ENCODE measurements at regions not wholly inside any gene's neighbourhood (a gene's known extent, or its start where the extent isn't known, plus 50 kb on each side); places are given as distances from the start of the nearest gene placed in this dataset.

DNA sequence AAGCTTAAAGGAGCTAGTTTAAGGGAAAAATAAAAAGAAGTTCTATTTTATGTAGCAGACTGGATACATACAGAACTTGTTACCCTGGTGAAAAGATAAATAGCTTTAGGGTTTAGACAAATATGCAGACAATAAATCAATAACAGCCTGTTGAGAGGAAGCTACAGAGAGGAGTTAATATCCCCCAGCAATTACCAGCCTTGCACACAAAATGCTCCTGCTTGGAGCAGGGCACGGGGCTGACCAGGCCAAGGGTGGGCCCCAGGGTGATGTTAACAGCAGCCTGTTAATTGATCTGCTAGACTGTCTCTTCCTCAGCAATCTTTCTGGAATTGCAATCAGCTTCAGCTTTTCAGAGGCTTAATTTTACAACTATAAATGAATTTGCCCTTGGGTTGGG, 125.1 kb upstream of the SOX4 start:
- Mint-ChIP-seq H3K9me3 (no peaks in the 10 kb centered on the region), H3K27ac (no peak overlapping the region), H3K36me3 (ENCODE audit: low read depth) (no peaks in the 10 kb centered on the region), H3K27me3 (ENCODE audit: low read depth) (no peaks in the 10 kb centered on the region), H3K4me1 (ENCODE audit: low read depth) (no peaks in the 10 kb centered on the region), H3K4me3 (no peak overlapping the region)

DNA sequence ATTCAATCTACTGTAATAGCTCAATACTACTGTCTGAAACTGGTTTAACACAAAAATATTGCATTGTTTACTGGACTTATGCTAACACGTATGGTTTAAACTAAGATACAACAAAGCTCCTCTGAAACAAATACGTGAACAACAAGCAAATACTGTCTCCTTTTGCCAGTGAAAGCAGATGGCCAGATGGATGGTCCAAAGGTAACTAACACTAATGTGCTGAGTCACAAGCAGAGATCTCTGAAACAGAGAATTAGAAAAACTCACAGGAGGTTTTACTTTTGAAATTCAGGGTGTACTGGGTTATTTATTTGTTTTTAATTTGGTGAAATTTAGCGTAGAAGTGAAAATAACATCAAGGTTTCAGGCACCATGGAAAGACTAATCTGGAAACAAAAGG, 124.3 kb upstream of the SOX4 start:
- H3K36me3 Mint-ChIP-seq (ENCODE audit: low read depth), result no peaks in the 10 kb centered on the region
- H3K4me1 Mint-ChIP-seq (ENCODE audit: low read depth), result no peaks in the 10 kb centered on the region
- no peaks in the 10 kb centered on the region for H3K9me3 Mint-ChIP-seq
- no peaks in the 10 kb centered on the region for H3K27me3 Mint-ChIP-seq (ENCODE audit: low read depth)
- no peak overlapping the region for H3K4me3 Mint-ChIP-seq
- H3K27ac Mint-ChIP-seq, result no peak overlapping the region

DNA sequence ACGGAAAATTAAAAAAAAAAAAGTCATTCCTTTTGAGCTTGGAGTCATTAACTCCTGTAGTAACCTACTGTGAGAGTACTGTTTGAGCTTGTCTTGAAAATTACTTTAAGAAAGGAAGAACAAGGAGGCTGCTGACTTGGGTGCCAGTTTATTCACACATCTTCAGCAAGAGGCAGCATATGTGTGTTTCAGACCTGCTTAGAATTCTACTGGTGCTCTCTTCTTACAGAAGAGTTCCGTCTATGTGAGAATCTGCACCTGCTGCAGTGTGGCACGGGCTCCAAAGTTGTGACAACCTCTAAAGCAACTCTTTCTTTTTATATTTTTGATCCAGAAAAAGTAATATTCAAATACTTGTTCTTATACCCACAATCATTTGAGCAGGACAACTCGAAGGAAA, 117.4 kb upstream of the SOX4 start:
- no peak overlapping the region for H3K4me3 Mint-ChIP-seq
- peaks cover 3% of the 10 kb centered on the region for H3K27me3 Mint-ChIP-seq (ENCODE audit: low read depth)
- H3K4me1 Mint-ChIP-seq (ENCODE audit: low read depth), result no peaks in the 10 kb centered on the region
- no peak overlapping the region for H3K27ac Mint-ChIP-seq
- no peaks in the 10 kb centered on the region for H3K36me3 Mint-ChIP-seq (ENCODE audit: low read depth)
- no peaks in the 10 kb centered on the region for H3K9me3 Mint-ChIP-seq

DNA sequence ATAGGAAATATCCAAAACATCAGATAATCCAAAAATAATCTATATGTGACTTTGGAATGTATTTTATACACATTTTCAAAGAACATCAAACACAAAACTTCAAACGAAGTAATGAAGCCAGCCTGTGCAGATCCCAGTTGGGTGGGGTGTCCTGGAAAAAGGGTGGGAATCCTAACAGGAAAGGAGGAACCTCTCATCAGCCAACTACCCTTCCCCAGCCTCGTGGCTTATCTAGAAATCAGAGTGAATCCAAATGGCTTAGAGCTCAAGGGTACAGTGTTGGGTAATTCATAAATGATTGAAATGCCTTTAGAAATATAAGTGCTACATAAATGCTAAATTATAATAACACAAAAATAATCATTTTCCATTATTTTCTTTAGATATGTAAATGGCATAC, 115.1 kb upstream of the SOX4 start:
- Mint-ChIP-seq H3K9me3 (no peaks in the 10 kb centered on the region), H3K27ac (no peak overlapping the region), H3K4me3 (no peak overlapping the region), H3K4me1 (ENCODE audit: low read depth) (no peaks in the 10 kb centered on the region), H3K36me3 (ENCODE audit: low read depth) (no peaks in the 10 kb centered on the region), H3K27me3 (ENCODE audit: low read depth) (peaks cover 3% of the 10 kb centered on the region)

DNA sequence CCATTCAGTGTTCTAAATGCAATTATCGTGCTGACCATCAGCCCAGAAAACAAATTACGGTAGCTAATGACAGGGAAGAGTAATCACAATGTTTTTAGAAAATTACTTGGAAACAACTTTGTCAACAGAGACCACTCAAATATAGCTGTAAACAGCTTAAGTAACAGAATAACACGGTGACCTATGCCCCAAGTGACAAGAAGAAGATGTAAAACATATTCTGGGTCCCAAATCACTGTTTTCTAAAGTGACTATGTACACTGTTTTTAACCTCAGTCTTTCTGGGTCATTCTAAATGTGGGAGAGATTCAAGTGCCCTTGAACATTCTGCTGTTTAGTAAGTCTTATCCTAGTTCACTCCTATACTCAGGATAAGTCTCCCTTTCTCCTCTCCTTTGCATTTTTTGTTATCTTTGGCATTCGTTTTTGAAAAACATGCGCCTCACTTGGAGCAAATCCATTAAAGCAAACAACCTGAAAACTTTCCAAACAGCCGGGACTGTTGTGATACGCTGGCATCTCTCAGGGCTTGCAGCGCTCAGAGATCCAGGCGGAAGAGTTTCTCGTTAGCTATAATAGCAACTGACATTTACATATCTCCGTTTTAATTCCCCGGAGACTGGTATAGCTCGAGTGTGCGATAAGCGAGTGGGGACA, 114.5 kb upstream of the SOX4 start:
- peaks cover 3% of the 10 kb centered on the region for H3K27me3 Mint-ChIP-seq (ENCODE audit: low read depth)
- H3K27ac Mint-ChIP-seq, result no peak overlapping the region
- H3K36me3 Mint-ChIP-seq (ENCODE audit: low read depth), result no peaks in the 10 kb centered on the region
- H3K4me3 Mint-ChIP-seq, result no peak overlapping the region
- H3K4me1 Mint-ChIP-seq (ENCODE audit: low read depth), result no peaks in the 10 kb centered on the region
- no peaks in the 10 kb centered on the region for H3K9me3 Mint-ChIP-seq

DNA sequence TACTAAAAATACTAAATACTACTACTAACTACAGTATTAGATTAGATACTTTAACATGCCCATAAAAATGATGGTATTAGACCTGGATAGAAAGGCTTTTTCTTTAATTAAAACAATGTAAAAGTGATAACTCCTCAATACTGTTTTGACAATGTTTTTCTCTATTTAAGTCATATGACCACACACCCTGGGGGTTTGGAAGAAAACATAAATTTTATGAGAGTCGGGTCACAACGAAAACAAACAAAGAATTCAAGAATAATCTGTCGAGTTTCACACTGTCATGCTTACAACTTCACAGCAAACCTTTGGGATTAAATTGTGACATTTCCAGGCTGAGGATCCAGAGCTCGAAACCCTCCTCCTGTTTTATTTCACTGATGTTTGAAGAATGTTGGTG, 107.4 kb upstream of the SOX4 start:
- Mint-ChIP-seq H3K9me3 (no peaks in the 10 kb centered on the region), H3K27ac (no peak overlapping the region), H3K4me1 (ENCODE audit: low read depth) (no peaks in the 10 kb centered on the region), H3K4me3 (no peak overlapping the region), H3K27me3 (ENCODE audit: low read depth) (no peaks in the 10 kb centered on the region), H3K36me3 (ENCODE audit: low read depth) (no peaks in the 10 kb centered on the region)

DNA sequence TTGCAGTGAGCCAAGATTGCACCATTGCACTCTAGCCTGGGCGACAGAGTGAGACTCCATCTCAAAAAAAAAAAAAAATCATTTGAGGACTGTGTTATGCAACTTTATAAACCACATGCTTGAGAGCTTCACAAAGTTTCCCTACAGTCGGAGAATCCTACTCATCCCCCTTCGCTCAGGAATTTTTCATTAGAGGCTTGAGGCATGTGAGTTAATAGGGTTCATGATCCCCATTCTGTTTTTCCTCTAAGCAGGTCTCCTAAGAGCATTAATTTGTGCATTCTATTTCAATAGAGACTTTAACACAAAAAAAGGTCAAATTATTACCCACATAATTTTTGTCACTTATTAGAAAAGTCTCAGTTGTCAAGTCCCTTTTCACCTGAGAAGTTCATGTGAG, 103.7 kb upstream of the SOX4 start:
- H3K36me3 Mint-ChIP-seq (ENCODE audit: low read depth), result no peaks in the 10 kb centered on the region
- no peaks in the 10 kb centered on the region for H3K4me1 Mint-ChIP-seq (ENCODE audit: low read depth)
- H3K4me3 Mint-ChIP-seq, result no peak overlapping the region
- peaks cover 5% of the 10 kb centered on the region for H3K27me3 Mint-ChIP-seq (ENCODE audit: low read depth)
- no peak overlapping the region for H3K27ac Mint-ChIP-seq
- no peaks in the 10 kb centered on the region for H3K9me3 Mint-ChIP-seq

DNA sequence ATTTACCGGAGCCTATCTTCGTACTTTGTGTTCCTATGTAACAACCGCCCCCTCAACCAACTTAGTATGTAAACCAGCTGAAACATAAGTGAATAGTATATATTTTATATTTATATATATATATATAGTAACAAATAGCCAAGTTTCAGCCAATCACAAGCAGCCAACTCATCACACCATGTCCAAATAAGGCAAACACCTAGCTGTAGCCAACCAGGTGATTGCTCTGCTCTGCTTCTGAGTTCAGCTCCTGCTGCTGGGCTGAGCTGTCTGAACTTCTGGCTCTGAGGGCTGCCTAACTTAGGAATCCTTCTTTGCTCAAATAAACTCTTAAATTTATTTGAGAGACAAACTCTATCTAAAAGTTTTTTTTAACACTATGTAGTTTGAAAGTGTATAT, 101.6 kb upstream of the SOX4 start:
- Mint-ChIP-seq H3K36me3 (ENCODE audit: low read depth) (no peaks in the 10 kb centered on the region), H3K27me3 (ENCODE audit: low read depth) (peaks cover 5% of the 10 kb centered on the region), H3K4me3 (no peak overlapping the region), H3K4me1 (ENCODE audit: low read depth) (no peaks in the 10 kb centered on the region), H3K9me3 (no peaks in the 10 kb centered on the region), H3K27ac (no peak overlapping the region)

DNA sequence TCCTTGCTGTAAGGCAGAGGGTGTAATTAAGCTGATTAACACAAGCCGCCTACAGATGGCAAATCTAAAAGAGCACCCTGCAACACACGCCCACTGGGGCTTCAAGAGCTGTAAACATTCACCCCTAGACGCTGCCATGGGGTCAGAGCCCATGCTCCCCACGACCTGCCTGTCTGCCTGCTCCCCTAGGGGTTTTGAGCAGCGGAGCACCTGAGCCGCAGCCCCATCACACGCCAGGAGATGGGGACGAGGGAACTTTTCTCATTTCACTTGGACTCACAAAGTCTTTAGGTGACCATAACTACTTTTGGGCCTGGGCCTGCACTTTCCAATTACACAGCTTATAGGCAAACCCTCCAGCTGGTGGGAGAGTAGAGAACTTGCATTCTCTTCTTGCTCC, 99.0 kb upstream of the SOX4 start:
- Mint-ChIP-seq H3K4me1 (ENCODE audit: low read depth) (no peaks in the 10 kb centered on the region), H3K9me3 (no peaks in the 10 kb centered on the region), H3K4me3 (no peak overlapping the region), H3K36me3 (ENCODE audit: low read depth) (no peaks in the 10 kb centered on the region), H3K27me3 (ENCODE audit: low read depth) (peaks cover 5% of the 10 kb centered on the region), H3K27ac (no peak overlapping the region)

DNA sequence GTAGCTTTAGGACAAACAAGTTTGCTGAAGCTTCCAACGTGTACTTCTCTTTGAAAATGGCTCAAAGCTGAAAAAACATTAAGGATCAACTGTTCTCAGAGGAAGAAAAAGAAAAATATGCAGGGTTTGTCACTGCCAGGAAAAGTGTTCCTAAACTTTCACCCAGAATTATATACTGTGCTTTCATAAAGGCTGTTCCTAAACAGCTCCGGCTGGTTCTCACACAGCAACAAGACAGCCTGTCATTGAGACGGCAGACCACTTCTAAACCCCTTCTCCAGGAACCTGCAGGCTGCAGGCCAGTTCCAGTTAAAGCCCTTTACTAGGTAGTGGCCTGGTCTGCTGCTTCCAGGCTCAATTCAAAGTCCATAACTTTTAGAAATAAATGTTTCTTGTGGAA, 97.4 kb upstream of the SOX4 start:
- Mint-ChIP-seq H3K36me3 (ENCODE audit: low read depth) (no peaks in the 10 kb centered on the region), H3K4me3 (no peak overlapping the region), H3K4me1 (ENCODE audit: low read depth) (no peaks in the 10 kb centered on the region), H3K27ac (no peak overlapping the region), H3K9me3 (no peaks in the 10 kb centered on the region), H3K27me3 (ENCODE audit: low read depth) (peaks cover 5% of the 10 kb centered on the region)

DNA sequence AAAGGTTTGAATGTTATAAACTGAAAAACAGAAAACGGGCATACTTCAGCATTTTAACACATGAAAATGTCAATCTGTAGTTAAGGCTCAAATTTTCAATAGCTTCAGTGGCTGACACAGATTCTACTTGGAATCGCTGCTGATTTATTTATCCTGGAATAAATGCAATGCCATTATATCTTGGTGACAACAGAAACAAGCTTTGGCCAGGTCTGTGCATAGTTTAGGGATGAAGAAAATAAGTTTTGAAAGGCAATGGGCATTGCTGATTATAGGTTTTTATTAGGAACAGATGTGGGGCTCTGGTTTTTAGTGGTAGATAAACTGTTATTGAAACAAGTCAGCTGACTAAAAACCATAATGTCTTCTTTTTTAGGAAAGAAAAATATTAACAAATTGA, 96.8 kb upstream of the SOX4 start:
- Mint-ChIP-seq H3K4me1 (ENCODE audit: low read depth) (no peaks in the 10 kb centered on the region), H3K36me3 (ENCODE audit: low read depth) (no peaks in the 10 kb centered on the region), H3K9me3 (peaks cover under 1% of the 10 kb centered on the region), H3K27me3 (ENCODE audit: low read depth) (peaks cover 2% of the 10 kb centered on the region), H3K4me3 (no peak overlapping the region), H3K27ac (no peak overlapping the region)

DNA sequence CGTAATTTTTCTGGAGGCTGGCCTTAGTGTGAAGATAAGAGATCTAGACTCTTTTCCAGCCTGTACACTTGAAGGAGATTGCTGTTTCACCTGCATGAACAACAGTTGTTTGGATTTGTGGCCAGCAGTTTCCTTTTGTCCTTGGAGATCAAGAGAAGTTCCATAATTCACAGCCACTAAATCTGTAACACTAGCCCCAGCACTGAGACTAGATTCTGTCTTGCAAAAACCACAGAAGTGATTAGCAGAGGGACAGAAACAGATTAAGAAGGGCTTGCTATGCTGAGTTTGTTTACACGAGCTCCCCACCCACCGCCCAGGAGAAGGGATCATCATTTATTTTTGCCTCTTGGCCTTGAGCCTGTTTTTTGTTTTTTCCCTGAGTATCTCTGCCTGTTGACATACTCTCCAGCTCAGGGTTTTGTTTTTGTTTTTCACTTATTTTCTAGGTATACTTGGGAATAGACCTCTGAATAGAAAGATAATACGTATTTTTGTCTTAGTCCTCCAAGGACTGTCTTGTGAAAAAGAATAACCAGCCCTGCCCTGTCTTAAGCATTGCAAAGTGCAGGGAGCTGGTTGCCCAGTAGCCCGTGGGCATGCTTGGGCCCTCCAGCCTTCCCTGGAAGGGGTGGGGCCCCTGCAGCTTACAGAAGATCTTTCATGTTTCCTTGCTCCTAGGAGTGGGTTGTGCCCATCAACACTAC, 93.1 kb upstream of the SOX4 start:
- H3K9me3 Mint-ChIP-seq, result peaks cover 5% of the 10 kb centered on the region
- no peak overlapping the region for H3K27ac Mint-ChIP-seq
- H3K4me3 Mint-ChIP-seq, result no peak overlapping the region
- H3K36me3 Mint-ChIP-seq (ENCODE audit: low read depth), result no peaks in the 10 kb centered on the region
- H3K4me1 Mint-ChIP-seq (ENCODE audit: low read depth), result no peaks in the 10 kb centered on the region
- H3K27me3 Mint-ChIP-seq (ENCODE audit: low read depth), result no peaks in the 10 kb centered on the region

DNA sequence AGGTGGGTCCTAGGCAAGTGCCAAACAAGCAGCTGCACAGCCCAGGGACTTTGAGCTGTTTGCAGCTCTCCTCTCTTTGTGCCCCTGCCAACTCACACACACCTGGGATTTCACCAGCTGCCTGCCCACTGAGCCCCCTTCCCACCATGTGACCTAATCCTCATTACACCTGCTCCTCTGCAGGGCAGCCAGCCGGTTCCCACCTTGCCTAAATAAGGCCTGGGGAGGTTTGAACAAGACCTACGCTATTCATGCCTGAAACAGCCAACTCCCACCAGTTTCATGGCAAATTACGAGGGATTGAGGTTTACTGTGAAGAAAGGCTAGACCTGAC, 92.6 kb upstream of the SOX4 start:
- no peaks in the 10 kb centered on the region for H3K4me1 Mint-ChIP-seq (ENCODE audit: low read depth)
- H3K4me3 Mint-ChIP-seq, result no peak overlapping the region
- H3K27me3 Mint-ChIP-seq (ENCODE audit: low read depth), result no peaks in the 10 kb centered on the region
- peaks cover 5% of the 10 kb centered on the region for H3K9me3 Mint-ChIP-seq
- no peaks in the 10 kb centered on the region for H3K36me3 Mint-ChIP-seq (ENCODE audit: low read depth)
- no peak overlapping the region for H3K27ac Mint-ChIP-seq

DNA sequence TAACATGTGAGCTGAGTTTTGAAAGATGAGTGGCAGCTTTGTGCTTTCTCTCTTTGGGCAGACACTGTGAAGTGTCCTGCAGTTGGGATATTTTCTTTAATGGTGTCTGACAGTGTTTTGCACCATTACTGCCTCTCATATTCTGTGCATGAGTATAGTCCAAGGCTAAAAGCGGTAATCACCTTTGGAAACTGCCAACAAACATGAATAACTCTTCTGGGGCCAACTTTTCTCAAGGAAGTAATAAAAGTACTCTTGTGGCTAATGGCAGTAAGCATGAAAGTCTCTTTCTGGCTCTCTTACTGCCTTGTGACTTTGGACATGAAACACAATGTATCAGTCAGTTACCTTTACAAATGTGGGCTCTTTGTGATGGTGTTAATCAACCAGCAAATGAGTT, 91.7 kb upstream of the SOX4 start:
- Mint-ChIP-seq H3K4me3 (no peak overlapping the region), H3K27me3 (ENCODE audit: low read depth) (no peaks in the 10 kb centered on the region), H3K9me3 (peaks cover 5% of the 10 kb centered on the region), H3K36me3 (ENCODE audit: low read depth) (no peaks in the 10 kb centered on the region), H3K4me1 (ENCODE audit: low read depth) (no peaks in the 10 kb centered on the region), H3K27ac (no peak overlapping the region)

DNA sequence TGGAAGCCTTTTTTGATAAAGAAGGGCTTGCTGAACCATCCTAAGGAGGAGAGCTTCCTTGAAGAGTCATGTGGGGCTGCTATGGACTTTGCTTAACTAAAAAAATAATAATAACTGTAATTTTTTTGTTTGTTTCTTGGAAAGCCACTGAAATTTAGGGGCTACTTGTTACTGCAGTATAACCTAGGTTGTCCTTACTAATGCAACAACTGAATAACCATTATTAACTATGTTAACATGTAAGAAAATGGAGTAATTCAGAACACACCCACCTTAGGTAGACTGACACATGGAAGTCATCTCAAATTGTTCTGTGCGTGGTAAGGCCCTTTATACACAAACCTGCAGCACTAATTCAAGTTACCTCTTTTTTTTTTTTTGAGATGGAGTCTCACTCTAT, 90.9 kb upstream of the SOX4 start:
- Mint-ChIP-seq H3K4me3 (no peak overlapping the region), H3K9me3 (peaks cover 5% of the 10 kb centered on the region), H3K27me3 (ENCODE audit: low read depth) (no peaks in the 10 kb centered on the region), H3K27ac (no peak overlapping the region), H3K4me1 (ENCODE audit: low read depth) (no peaks in the 10 kb centered on the region), H3K36me3 (ENCODE audit: low read depth) (no peaks in the 10 kb centered on the region)

DNA sequence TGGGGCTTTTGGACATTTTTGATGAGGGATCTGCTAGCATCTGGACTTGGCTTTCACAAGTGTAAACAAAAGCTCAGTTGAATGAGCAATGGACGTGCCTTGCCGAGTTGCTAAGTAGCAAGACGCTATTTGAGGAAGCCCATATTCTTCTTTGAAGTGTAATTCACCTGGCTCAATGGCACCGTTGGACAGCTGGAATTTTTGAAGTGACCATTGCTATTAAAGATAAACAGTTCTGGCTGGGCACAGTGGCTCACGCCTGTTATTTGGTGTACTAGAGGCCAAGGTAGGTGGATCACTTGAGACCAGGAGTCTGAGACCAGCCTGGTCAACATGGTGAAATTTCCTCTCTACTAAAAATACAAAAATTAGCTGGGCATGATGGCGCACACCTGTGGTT, 88.8 kb upstream of the SOX4 start:
- H3K4me1 Mint-ChIP-seq (ENCODE audit: low read depth), result no peaks in the 10 kb centered on the region
- H3K4me3 Mint-ChIP-seq, result no peak overlapping the region
- H3K27me3 Mint-ChIP-seq (ENCODE audit: low read depth), result no peaks in the 10 kb centered on the region
- no peaks in the 10 kb centered on the region for H3K36me3 Mint-ChIP-seq (ENCODE audit: low read depth)
- no peak overlapping the region for H3K27ac Mint-ChIP-seq
- H3K9me3 Mint-ChIP-seq, result peaks cover 5% of the 10 kb centered on the region
